ENCODE measurements at regions not wholly inside any gene's neighbourhood (a gene's known extent, or its start where the extent isn't known, plus 50 kb on each side); places are given as distances from the start of the nearest gene placed in this dataset.

GRCh38 chr9:32839013-32839885 lies 55.9 kb downstream of the TMEM215 start:
- H3K9me3 Mint-ChIP-seq: no peaks in the 10 kb centered on the region
- Histone ChIP-seq H3K9me2 (ENCODE audit: insufficient read depth) (no peaks in the 10 kb centered on the region), H3K4me3 (no peak overlapping the region), H3K4me2 (no peak overlapping the region), H3F3A (replicated peaks; ENCODE audit: low read depth) (no peaks in the 10 kb centered on the region), H4K20me1 (replicated peaks; ENCODE audit: insufficient read depth) (no peaks in the 10 kb centered on the region), H2AFZ (0 out of 2 replicates have a peak overlapping the region, but pooled peaks have one; percentile 28), H3K27ac (ENCODE audit: low read depth) (no peak overlapping the region), H3K4me1 (ENCODE audit: insufficient read depth) (0 out of 2 replicates have a peak, but pooled peaks cover 3% of the 10 kb centered on the region), H3K79me2 (replicated peaks; ENCODE audit: insufficient read depth) (no peaks in the 10 kb centered on the region), H3K27me3 (ENCODE audit: insufficient read depth) (no peaks in the 10 kb centered on the region), H3K36me3 (ENCODE audit: insufficient read depth) (no peaks in the 10 kb centered on the region)
- TF ChIP-seq CTCF (conservative IDR thresholded peaks at IDR 0.05; ENCODE audit: low read depth in 2 of 2): peak in 1 of 2 experiments; percentile 23; a peak in 1 of 4 replicates
- no peak for TF ChIP-seq EZH2phosphoT487 (IDR thresholded peaks at IDR 0.05; ENCODE audit: unreplicated experiment)
- TF ChIP-seq CREB1 (CRISPR knock-in tag; IDR thresholded peaks at IDR 0.05; ENCODE audit: low read depth): no peak
- TF ChIP-seq POLR2AphosphoS5 (IDR thresholded peaks at IDR 0.05; ENCODE audit: low read depth): no peak
- H3K4me3 Mint-ChIP-seq: no peak overlapping the region
- no peak for ATAC-seq
- DNase-seq (ENCODE audit: low spot score): no peak
- no peak overlapping the region for H3K27ac Mint-ChIP-seq
- H3K36me3 Mint-ChIP-seq (ENCODE audit: low read depth): no peaks in the 10 kb centered on the region
- peaks cover 6% of the 10 kb centered on the region for H3K4me1 Mint-ChIP-seq
- H3K27me3 Mint-ChIP-seq (ENCODE audit: insufficient read depth, low read depth, poor library complexity): no peaks in the 10 kb centered on the region

- no peaks in the 10 kb centered on the region for H3K27me3 ChIP-seq (ENCODE audit: insufficient read depth)
- Mint-ChIP-seq H3K4me1 (peaks cover 13% of the 10 kb centered on the region), H3K27me3 (ENCODE audit: insufficient read depth, low read depth, poor library complexity) (no peaks in the 10 kb centered on the region), H3K4me3 (no peak overlapping the region), H3K27ac (no peak overlapping the region), H3K9me3 (no peaks in the 10 kb centered on the region; the same call in 2 of the 3 replicates), H3K36me3 (ENCODE audit: low read depth) (no peaks in the 10 kb centered on the region)
- 0 out of 2 replicates have a peak, but pooled peaks cover 3% of the 10 kb centered on the region for H3K9me2 ChIP-seq (ENCODE audit: insufficient read depth)
- H2AFZ ChIP-seq: no peak overlapping the region
- no peak overlapping the region for H3K4me2 ChIP-seq
- H3F3A ChIP-seq (replicated peaks; ENCODE audit: low read depth): no peaks in the 10 kb centered on the region
- H3K27ac ChIP-seq (ENCODE audit: low read depth): no peak overlapping the region
- no peaks in the 10 kb centered on the region for H3K79me2 ChIP-seq (replicated peaks; ENCODE audit: insufficient read depth)
- ATAC-seq: peak; percentile 63
- DNase-seq (ENCODE audit: low spot score): no peak
- peaks cover 8% of the 10 kb centered on the region; the same call in 1 of the 2 replicates for H3K4me1 ChIP-seq (ENCODE audit: insufficient read depth)
- TF ChIP-seq, protein P1, sequence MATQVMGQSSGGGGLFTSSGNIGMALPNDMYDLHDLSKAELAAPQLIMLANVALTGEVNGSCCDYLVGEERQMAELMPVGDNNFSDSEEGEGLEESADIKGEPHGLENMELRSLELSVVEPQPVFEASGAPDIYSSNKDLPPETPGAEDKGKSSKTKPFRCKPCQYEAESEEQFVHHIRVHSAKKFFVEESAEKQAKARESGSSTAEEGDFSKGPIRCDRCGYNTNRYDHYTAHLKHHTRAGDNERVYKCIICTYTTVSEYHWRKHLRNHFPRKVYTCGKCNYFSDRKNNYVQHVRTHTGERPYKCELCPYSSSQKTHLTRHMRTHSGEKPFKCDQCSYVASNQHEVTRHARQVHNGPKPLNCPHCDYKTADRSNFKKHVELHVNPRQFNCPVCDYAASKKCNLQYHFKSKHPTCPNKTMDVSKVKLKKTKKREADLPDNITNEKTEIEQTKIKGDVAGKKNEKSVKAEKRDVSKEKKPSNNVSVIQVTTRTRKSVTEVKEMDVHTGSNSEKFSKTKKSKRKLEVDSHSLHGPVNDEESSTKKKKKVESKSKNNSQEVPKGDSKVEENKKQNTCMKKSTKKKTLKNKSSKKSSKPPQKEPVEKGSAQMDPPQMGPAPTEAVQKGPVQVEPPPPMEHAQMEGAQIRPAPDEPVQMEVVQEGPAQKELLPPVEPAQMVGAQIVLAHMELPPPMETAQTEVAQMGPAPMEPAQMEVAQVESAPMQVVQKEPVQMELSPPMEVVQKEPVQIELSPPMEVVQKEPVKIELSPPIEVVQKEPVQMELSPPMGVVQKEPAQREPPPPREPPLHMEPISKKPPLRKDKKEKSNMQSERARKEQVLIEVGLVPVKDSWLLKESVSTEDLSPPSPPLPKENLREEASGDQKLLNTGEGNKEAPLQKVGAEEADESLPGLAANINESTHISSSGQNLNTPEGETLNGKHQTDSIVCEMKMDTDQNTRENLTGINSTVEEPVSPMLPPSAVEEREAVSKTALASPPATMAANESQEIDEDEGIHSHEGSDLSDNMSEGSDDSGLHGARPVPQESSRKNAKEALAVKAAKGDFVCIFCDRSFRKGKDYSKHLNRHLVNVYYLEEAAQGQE (IDR thresholded peaks at IDR 0.05; ENCODE audit: unreplicated experiment): no peak
- TF ChIP-seq NANOG (IDR thresholded peaks at IDR 0.05; ENCODE audit: borderline replicate concordance) (no peak), ETS1 (IDR thresholded peaks at IDR 0.05) (no peak), CTCF (conservative IDR thresholded peaks at IDR 0.05; ENCODE audit: low read depth in 2 of 2) (peak; percentile 27 to 35), CREB1 (CRISPR knock-in tag; IDR thresholded peaks at IDR 0.05; ENCODE audit: low read depth) (no peak)
- H3K36me3 ChIP-seq (ENCODE audit: insufficient read depth): no peaks in the 10 kb centered on the region
- H4K20me1 ChIP-seq (replicated peaks; ENCODE audit: insufficient read depth): no peaks in the 10 kb centered on the region
- H3K4me3 ChIP-seq: no peak overlapping the region
Observed at GRCh38 chr9:32841314-32841713, 58.0 kb downstream of the TMEM215 start.

Measured in GM23338 (cell line).